Stimulated activated CD4-positive, alpha-beta T cell treated with anti-CD3 and anti-CD28 coated beads, Interleukin-4, amount 100 ng/mL, for 48 hours (primary cell): ENCODE measurements at regions not wholly inside any gene's neighbourhood (a gene's known extent, or its start where the extent isn't known, plus 50 kb on each side); places are given as distances from the start of the nearest gene placed in this dataset.
"Not testable (repeated sequence)": the region's sequence is repeated elsewhere in the genome, so short reads cannot be mapped to it uniquely, and the experiment has no call there.

Experiments
- DNase-seq, 2 donors: peaks; one replicate each; pipeline ENCODE4 v3.0.0-alpha.2; 2020; ENCODE audit warnings: low read depth in 2 of 2

DNA sequence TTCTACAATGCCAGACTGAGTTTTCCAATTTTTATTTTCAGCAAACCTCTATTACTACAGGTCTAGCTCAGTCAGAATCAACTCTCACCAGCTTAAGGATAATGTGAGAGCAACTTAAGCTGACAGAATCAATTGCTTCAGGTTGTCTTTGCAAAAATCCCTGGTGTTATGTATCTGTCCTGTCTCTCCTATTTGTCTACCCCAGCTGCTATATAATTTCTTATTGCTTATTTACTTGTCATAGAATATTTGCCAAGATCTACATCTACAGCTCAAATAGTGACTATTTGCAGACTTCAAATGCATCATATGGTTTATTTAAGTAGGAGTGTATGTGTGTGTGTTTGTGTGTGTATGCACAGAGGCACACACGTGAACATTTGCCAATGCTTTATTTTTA lies 54.1 kb downstream of the FOXG1 start:
- DNase-seq: no peak

DNA sequence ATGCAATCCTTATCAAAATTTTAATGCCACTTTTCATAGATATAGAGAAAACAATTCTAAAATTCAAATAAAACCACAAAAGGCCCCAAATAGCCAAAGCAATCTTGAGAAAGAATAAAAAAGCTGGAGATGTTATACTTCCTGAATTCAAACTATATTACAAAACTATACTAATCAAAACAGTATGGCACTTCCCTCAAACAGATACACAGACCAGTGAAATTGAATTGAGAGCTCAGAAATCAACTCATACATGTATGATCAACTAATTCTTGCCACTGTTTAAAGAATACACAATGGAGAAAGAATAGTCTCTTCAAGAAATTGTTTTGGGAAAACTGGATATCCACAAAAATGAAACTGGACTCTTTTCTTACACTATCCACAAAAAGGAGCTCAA lies 55.4 kb downstream of the FOXG1 start:
- no peak for DNase-seq

DNA sequence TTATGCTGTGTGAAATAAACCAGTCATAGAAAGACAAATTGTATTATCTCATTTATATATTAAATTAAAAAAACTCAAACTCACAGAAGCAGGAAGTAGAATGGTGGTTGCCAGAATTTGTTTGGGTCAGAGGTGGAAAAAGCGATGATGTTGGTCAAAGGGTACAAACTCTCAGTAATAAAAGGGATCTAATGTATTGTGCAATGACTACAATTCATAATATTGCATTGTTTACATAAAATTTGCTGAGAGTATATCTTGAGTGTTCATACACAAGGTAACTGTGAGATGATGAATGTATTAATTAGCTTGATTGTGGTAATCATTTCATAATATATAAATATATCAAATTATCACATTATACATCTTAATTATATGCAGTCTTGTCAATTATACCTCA lies 56.7 kb downstream of the FOXG1 start:
- DNase-seq: no peak

DNA sequence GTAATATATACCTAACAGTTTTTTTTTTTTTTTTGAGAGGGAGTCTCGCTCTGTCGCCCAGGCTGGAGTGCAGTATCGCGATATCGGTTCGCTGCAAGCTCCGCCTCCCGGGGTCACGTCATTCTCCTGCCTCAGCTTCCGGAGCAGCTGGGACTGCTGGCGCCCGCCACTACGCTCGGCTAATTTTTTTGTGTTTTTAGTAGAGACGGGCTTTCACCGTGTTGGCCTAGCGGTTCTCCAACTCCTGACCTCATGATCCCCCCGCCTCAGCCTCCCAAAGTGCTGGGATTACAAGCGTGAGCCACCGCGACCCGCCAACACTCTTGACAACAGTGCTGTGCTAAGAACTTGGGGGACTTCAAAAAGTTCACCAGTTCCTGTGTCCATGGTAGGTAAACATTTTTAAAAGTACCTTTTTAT lies 63.5 kb downstream of the FOXG1 start:
- no peak for DNase-seq

- DNase-seq: no peak
Observed at GRCh38 chr14:28831126-28831525, 64.5 kb downstream of the FOXG1 start.

DNA sequence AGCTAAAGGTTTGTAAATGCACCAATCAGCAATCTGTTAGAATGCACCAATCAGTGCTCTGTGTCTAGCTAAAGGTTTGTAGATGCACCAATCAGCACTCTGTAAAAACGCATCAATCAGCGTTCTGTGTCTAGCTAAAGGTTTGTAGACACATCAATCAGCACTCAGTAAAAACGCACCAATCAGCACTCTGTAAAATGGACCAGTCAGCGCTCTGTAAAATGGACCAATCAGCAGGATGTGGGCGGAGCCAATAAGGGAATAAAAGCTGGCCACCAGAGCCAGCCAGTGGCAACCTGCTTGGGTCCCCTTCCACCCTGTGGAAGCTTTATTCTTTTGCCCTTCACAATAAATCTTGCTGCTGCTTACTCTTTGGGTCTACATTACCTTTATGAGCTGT lies 76.0 kb downstream of the FOXG1 start:
- DNase-seq: not testable (repeated sequence)

DNA sequence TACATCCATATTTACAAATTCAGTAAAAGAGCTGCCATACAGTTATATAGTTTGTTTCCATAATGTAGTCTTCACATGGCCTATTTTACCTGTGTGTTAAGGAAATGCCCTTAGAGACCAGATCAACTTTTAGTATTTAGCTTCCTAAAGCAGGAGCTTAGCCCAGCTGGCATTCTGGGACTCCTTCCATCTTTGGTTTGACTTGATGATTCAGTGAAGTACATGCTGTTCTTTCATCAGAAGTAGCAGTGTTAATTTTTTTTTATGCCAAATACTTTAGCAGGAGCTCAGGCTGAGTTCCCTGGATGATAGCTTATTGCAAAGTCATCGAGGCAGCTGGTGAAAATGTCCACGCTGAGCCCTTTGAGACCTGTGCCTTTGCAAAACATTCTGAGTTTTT lies 101.0 kb downstream of the FOXG1 start:
- no peak for DNase-seq

GRCh38 chr14:28870033-28870564 lies 103.5 kb downstream of the FOXG1 start:
- DNase-seq: no peak

DNA sequence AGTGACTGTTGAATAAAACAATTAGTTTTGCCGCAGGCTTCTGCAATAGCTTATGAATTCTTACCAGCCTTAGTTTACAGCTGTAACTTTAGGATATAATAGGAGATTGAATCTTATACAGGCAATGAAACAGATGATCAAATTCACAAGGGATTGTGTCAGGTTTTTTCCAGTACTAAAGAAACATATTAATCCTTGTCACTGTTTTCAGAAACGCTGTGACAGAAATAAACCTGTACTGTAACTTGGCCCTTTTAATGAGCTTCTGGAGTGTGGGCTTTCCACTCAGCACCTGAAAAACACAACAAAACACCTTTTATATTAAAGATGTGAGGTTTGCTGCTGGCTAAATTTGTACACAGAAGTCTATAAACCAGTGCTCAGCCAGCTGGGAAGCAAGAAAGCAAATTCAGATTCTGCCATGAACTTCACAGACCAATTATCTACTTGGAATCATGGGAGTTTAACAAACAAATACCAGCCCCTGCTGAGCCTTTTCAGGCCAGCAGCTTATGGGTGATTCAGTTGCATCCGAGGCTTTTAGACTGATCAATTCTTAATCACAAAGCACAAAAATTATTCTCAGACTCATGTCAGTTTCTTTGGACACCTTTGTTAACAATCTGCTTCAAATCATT lies 109.5 kb downstream of the FOXG1 start:
- no peak for DNase-seq

- DNase-seq: no peak
Observed at GRCh38 chr14:28876572-28876945, 110.0 kb downstream of the FOXG1 start.

GRCh38 chr14:28877923-28878322 lies 111.3 kb downstream of the FOXG1 start:
- no peak for DNase-seq

GRCh38 chr14:28879573-28879996 lies 113.0 kb downstream of the FOXG1 start:
- no peak for DNase-seq

DNA sequence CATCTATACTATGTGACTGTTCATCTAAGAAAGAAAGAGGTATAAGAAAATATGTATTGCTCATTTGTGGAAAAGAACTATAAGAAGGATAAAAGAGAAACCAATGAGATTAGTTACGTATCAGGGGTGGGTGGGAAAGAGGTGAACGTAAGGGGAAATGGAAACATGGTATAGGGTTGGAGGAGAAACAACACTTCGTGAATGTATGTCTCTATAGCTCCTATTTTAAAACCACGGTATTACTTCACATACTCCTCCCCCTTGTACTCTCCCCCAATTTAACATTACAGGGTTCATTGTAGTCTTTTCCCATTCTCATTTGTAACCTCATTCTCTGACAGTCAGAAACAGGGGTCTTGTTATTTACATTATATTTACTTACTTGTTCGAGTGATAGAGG lies 120.4 kb downstream of the FOXG1 start:
- no peak for DNase-seq

GRCh38 chr14:28895389-28895788 lies 128.8 kb downstream of the FOXG1 start:
- no peak for DNase-seq

DNA sequence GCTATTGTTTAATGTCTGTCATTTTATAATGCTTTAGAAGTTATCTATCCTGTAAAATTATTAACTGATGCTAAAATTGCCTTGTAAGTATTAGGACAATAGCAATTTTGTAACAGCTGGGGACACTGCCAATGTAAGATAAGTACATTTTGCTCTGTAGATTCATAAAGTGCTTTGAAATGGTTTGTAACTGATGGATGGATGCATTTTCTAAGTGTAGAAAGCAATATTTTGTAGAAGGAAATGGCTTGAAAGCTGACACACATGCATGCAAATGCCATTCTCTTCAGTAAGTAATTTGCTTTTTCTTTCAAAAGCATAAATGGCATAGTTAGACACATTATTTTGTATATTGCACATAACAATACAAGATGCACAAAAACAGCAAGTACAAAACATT lies 129.8 kb downstream of the FOXG1 start:
- no peak for DNase-seq

GRCh38 chr14:28901631-28902030 lies 135.0 kb downstream of the FOXG1 start:
- no peak for DNase-seq

GRCh38 chr14:28902930-28903329 lies 136.3 kb downstream of the FOXG1 start:
- DNase-seq: no peak

DNA sequence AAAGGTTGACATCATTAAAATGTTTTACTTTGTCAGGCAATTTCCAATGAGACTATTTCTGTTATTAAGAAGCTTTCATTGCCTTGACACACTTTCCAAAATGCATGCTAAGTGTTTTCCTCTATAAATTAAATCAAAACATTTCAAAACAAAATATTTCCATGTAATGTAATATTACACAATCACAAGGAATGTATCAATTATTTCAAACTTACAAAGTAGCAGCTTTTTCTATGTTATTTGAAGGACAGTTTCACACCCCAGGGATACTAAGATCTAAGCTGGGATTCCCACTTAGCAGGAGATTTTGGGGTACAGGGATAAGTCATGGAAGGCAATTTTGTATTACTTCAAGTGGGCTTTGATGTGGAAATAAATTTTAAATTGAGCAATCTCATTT lies 144.9 kb downstream of the FOXG1 start:
- no peak for DNase-seq

GRCh38 chr14:28913056-28913455 lies 146.5 kb downstream of the FOXG1 start:
- DNase-seq: no peak

DNA sequence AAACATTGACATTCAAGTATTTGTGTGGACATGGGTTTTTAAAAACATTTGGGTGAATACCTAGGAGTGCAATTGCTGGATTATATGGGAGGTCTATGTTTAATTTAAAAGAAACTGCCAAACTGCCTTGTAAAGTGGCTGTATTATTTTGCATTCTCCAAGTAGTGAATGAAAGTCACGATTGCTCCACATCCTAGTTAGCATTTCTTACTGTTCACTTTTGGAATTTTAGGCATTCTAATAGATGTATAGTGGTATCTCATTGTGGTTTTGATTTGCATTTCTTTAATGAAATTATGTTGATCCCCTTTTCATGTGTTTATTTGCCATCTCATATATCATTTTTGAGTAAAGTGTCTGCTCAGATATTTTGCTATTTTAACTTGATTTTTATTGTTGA lies 159.5 kb downstream of the FOXG1 start:
- no peak for DNase-seq

- no peak for DNase-seq
Observed at GRCh38 chr14:28931999-28932398, 165.4 kb downstream of the FOXG1 start.

DNA sequence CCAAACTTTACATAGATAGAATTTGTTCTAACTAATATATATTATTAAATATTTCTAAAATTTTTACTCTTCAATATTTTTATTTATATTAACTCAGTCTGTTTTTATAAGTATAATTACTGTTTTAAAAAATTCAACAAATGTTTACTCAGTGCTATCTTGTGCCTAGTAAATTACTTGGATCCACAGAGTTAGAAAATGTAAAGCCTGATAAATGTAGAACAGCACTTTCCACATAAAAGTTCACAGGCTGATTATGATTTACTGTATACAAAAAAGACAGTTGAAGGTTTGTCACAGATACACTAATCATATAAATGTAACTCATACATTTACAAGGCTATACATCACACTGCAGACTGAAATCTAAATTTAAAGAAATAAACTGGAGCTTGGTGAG lies 170.0 kb downstream of the FOXG1 start:
- DNase-seq: no peak

GRCh38 chr14:28941758-28942157 lies 175.2 kb downstream of the FOXG1 start:
- no peak for DNase-seq

DNA sequence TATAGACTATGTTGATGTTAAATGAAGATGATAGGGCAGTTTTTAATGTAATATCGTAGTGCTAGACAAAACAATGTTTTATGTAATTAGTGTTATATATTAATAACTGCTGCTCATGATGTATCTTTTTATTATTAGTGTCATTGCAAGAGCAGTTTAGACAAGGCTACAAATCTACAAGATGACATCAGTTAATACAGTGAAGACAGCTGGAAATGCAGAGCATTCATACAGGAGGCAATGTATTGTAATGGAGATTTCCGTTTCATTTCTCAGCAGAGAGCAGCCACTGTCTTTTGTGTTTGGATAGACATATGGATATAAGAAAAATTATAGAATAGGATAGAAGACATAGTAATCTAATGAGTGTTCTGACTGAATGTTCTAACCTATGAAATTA lies 178.0 kb downstream of the FOXG1 start:
- DNase-seq: no peak
